Epidermal melanocyte (primary cell): ENCODE measurements at regions not wholly inside any gene's neighbourhood (a gene's known extent, or its start where the extent isn't known, plus 50 kb on each side); places are given as distances from the start of the nearest gene placed in this dataset.

Source experiments
- DNase-seq: peaks from one replicate; pipeline ENCODE4 v3.0.0; 2011; ENCODE audit warnings: low spot score; ENCODE audit not compliant: insufficient read length

GRCh38 chr5:104815212-104815611 is 1252.6 kb upstream of the NUDT12 start:
- DNase-seq: no peak

GRCh38 chr5:104800440-104801048 is 1238.0 kb upstream of the NUDT12 start:
- no peak for DNase-seq

- DNase-seq: no peak
Measured at GRCh38 chr5:104793755-104794080, 1231.1 kb upstream of the NUDT12 start.

- DNase-seq: no peak
Measured at GRCh38 chr5:104793031-104793754, 1230.6 kb upstream of the NUDT12 start.

- no peak for DNase-seq
Measured at GRCh38 chr5:104789366-104789765, 1226.8 kb upstream of the NUDT12 start.

- no peak for DNase-seq
Measured at GRCh38 chr5:104785097-104785496, 1222.5 kb upstream of the NUDT12 start.

GRCh38 chr5:104774372-104774771 is 1211.8 kb upstream of the NUDT12 start:
- DNase-seq: no peak

- DNase-seq: no peak
Measured at GRCh38 chr5:104764197-104764596, 1201.6 kb upstream of the NUDT12 start.

- DNase-seq: no peak
Measured at GRCh38 chr5:104763216-104763615, 1200.6 kb upstream of the NUDT12 start.

- DNase-seq: no peak
Measured at GRCh38 chr5:104757915-104758314, 1195.3 kb upstream of the NUDT12 start.

GRCh38 chr5:104755806-104756205 is 1193.2 kb upstream of the NUDT12 start:
- no peak for DNase-seq

- no peak for DNase-seq
Measured at GRCh38 chr5:104754311-104754995, 1191.9 kb upstream of the NUDT12 start.

- DNase-seq: no peak
Measured at GRCh38 chr5:104751969-104752368, 1189.4 kb upstream of the NUDT12 start.

- DNase-seq: no peak
Measured at GRCh38 chr5:104739905-104740304, 1177.3 kb upstream of the NUDT12 start.

GRCh38 chr5:104739503-104739902 is 1176.9 kb upstream of the NUDT12 start:
- DNase-seq: no peak

GRCh38 chr5:104736073-104736472 is 1173.5 kb upstream of the NUDT12 start:
- no peak for DNase-seq

GRCh38 chr5:104734046-104734445 is 1171.5 kb upstream of the NUDT12 start:
- no peak for DNase-seq

GRCh38 chr5:104733063-104733669 is 1170.6 kb upstream of the NUDT12 start:
- DNase-seq: no peak

GRCh38 chr5:104731331-104731730 is 1168.7 kb upstream of the NUDT12 start:
- DNase-seq: no peak

GRCh38 chr5:104708027-104708426 is 1145.4 kb upstream of the NUDT12 start:
- no peak for DNase-seq

- DNase-seq: no peak
Measured at GRCh38 chr5:104706600-104706999, 1144.0 kb upstream of the NUDT12 start.

GRCh38 chr5:104702212-104702611 is 1139.6 kb upstream of the NUDT12 start:
- no peak for DNase-seq
